Left renal pelvis (tissue), 4 donors: ENCODE measurements at regions not wholly inside any gene's neighbourhood (a gene's known extent, or its start where the extent isn't known, plus 50 kb on each side); places are given as distances from the start of the nearest gene placed in this dataset.

ENCODE experiments used
- DNase-seq, 4 donors: peaks; one replicate each; pipeline ENCODE4 v3.0.0-alpha.2; 2013; ENCODE audit warnings: low read depth in 4 of 4, low spot score in 3 of 4

- DNase-seq: no peak
Observed at GRCh38 chr3:43210049-43211027, 76.0 kb upstream of the SNRK start.

GRCh38 chr3:43207628-43208085 lies 78.7 kb upstream of the SNRK start:
- DNase-seq: no peak

- no peak for DNase-seq
Observed at GRCh38 chr3:43206632-43207031, 79.7 kb upstream of the SNRK start.

GRCh38 chr3:43206105-43206504 lies 80.2 kb upstream of the SNRK start:
- no peak for DNase-seq

- no peak for DNase-seq
Observed at GRCh38 chr3:43203022-43203421, 83.3 kb upstream of the SNRK start.

GRCh38 chr3:43201581-43201980 lies 84.8 kb upstream of the SNRK start:
- DNase-seq: no peak

GRCh38 chr3:43199645-43200306 lies 86.6 kb upstream of the SNRK start:
- DNase-seq: no peak

- no peak for DNase-seq
Observed at GRCh38 chr3:43198791-43199644, 87.3 kb upstream of the SNRK start.

GRCh38 chr3:43198301-43198700 lies 88.0 kb upstream of the SNRK start:
- DNase-seq: no peak

GRCh38 chr3:43197181-43197580 lies 89.2 kb upstream of the SNRK start:
- DNase-seq: no peak

- no peak for DNase-seq
Observed at GRCh38 chr3:43196721-43197120, 89.6 kb upstream of the SNRK start.

GRCh38 chr3:43195115-43195498 lies 89.2 kb upstream of the POMGNT2 start:
- DNase-seq: no peak

- DNase-seq: no peak
Observed at GRCh38 chr3:43194490-43195114, 88.7 kb upstream of the POMGNT2 start.

GRCh38 chr3:43194069-43194468 lies 88.2 kb upstream of the POMGNT2 start:
- DNase-seq: no peak

- no peak for DNase-seq
Observed at GRCh38 chr3:43192028-43192427, 86.1 kb upstream of the POMGNT2 start.

GRCh38 chr3:43191116-43191515 lies 85.2 kb upstream of the POMGNT2 start:
- no peak for DNase-seq

GRCh38 chr3:43190670-43191069 lies 84.8 kb upstream of the POMGNT2 start:
- DNase-seq: no peak

- no peak for DNase-seq
Observed at GRCh38 chr3:43187836-43188479, 82.1 kb upstream of the POMGNT2 start.

GRCh38 chr3:43185983-43186314 lies 80.1 kb upstream of the POMGNT2 start:
- no peak for DNase-seq
